ENCODE measurements at regions not wholly inside any gene's neighbourhood (a gene's known extent, or its start where the extent isn't known, plus 50 kb on each side); places are given as distances from the start of the nearest gene placed in this dataset.

- DNase-seq: no peak
Observed at GRCh38 chr13:62292714-62293480, 877.2 kb upstream of the PCDH20 start.

- DNase-seq: no peak
Observed at GRCh38 chr13:62290542-62290941, 874.9 kb upstream of the PCDH20 start.

GRCh38 chr13:62287764-62288163 lies 872.1 kb upstream of the PCDH20 start:
- DNase-seq: no peak

- DNase-seq: no peak
Observed at GRCh38 chr13:62280590-62280989, 864.9 kb upstream of the PCDH20 start.

GRCh38 chr13:62278271-62278670 lies 862.6 kb upstream of the PCDH20 start:
- no peak for DNase-seq

GRCh38 chr13:62251734-62252133 lies 836.1 kb upstream of the PCDH20 start:
- DNase-seq: no peak

GRCh38 chr13:62250501-62251201 lies 835.0 kb upstream of the PCDH20 start:
- no peak for DNase-seq

GRCh38 chr13:62246581-62246980 lies 830.9 kb upstream of the PCDH20 start:
- no peak for DNase-seq

- no peak for DNase-seq
Observed at GRCh38 chr13:62243106-62243505, 827.5 kb upstream of the PCDH20 start.

GRCh38 chr13:62234780-62235440 lies 819.3 kb upstream of the PCDH20 start:
- DNase-seq: no peak

- DNase-seq: no peak
Observed at GRCh38 chr13:62210951-62211350, 795.3 kb upstream of the PCDH20 start.

- peak; percentile 86 for DNase-seq
Observed at GRCh38 chr13:62209529-62209928, 793.9 kb upstream of the PCDH20 start.

- no peak for DNase-seq
Observed at GRCh38 chr13:62207388-62207787, 791.7 kb upstream of the PCDH20 start.

GRCh38 chr13:62206165-62206564 lies 790.5 kb upstream of the PCDH20 start:
- DNase-seq: no peak

GRCh38 chr13:62205273-62205672 lies 789.6 kb upstream of the PCDH20 start:
- no peak for DNase-seq

- DNase-seq: no peak
Observed at GRCh38 chr13:62194371-62194770, 778.7 kb upstream of the PCDH20 start.

- no peak for DNase-seq
Observed at GRCh38 chr13:62193919-62194318, 778.3 kb upstream of the PCDH20 start.

GRCh38 chr13:62185631-62186255 lies 770.1 kb upstream of the PCDH20 start:
- no peak for DNase-seq

- DNase-seq: no peak
Observed at GRCh38 chr13:62176051-62176450, 760.4 kb upstream of the PCDH20 start.

- DNase-seq: no peak
Observed at GRCh38 chr13:62173958-62174357, 758.3 kb upstream of the PCDH20 start.

- no peak for DNase-seq
Observed at GRCh38 chr13:62171697-62172096, 756.0 kb upstream of the PCDH20 start.

- DNase-seq: no peak
Observed at GRCh38 chr13:62168891-62169290, 753.2 kb upstream of the PCDH20 start.

GRCh38 chr13:62167650-62168172 lies 752.1 kb upstream of the PCDH20 start:
- DNase-seq: no peak
